GM12891 (cell line): ENCODE measurements at regions not wholly inside any gene's neighbourhood (a gene's known extent, or its start where the extent isn't known, plus 50 kb on each side); places are given as distances from the start of the nearest gene placed in this dataset.

Experiments
- PAX5 ChIP-seq: IDR thresholded peaks from 2 replicates; pipeline ENCODE4 v1.6.1; 2011; ENCODE audit warnings: low read length, moderate library complexity, mild to moderate bottlenecking; ENCODE audit not compliant: insufficient read depth, severe bottlenecking
- POLR2A ChIP-seq: IDR thresholded peaks from 2 replicates; pipeline ENCODE4 v1.6.1; 2011; ENCODE audit warnings: low read depth, low read length, control low read depth
- POLR2AphosphoS5 ChIP-seq: IDR thresholded peaks from 2 replicates; pipeline ENCODE4 v1.6.1; 2011; ENCODE audit warnings: low read depth, low read length, control low read depth
- POU2F2 ChIP-seq: IDR thresholded peaks from 2 replicates; pipeline ENCODE4 v1.6.1; 2011; ENCODE audit warnings: low read depth, mild to moderate bottlenecking, control low read depth, low read length, moderate library complexity
- SPI1 ChIP-seq: IDR thresholded peaks from 2 replicates; pipeline ENCODE4 v1.6.1; 2011; ENCODE audit warnings: low read depth, low read length, control low read depth
- TAF1 ChIP-seq: IDR thresholded peaks from 2 replicates; pipeline ENCODE4 v1.6.1; 2011; ENCODE audit warnings: low read depth, low read length, control low read depth

DNA sequence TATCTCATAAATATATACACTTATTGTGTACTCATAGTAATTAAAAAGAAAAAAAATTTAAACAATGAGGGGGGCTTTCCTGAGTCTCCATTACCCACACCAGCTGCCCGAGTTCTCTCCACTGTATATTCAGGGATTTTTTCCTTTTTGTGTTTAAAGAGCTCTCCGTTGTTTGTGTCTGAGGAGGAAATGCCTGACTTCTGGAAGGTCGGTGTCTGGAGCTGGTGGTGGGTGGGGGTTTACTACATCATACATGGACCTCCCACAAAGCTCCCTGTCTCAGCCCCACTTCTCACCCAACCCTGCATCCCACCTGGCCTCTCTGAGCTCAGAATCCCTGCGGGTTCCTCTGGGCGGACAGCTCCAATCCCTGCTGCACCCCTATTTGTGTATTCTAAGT, 64.1 kb upstream of the ETV3 start:
- TF ChIP-seq POLR2AphosphoS5 (no peak), POLR2A (no peak), TAF1 (no peak), SPI1 (no peak), POU2F2 (no peak), PAX5 (no peak)
